ENCODE measurements at regions not wholly inside any gene's neighbourhood (a gene's known extent, or its start where the extent isn't known, plus 50 kb on each side); places are given as distances from the start of the nearest gene placed in this dataset.
"Not testable (repeated sequence)": the region's sequence is repeated elsewhere in the genome, so short reads cannot be mapped to it uniquely, and the experiment has no call there.

DNA sequence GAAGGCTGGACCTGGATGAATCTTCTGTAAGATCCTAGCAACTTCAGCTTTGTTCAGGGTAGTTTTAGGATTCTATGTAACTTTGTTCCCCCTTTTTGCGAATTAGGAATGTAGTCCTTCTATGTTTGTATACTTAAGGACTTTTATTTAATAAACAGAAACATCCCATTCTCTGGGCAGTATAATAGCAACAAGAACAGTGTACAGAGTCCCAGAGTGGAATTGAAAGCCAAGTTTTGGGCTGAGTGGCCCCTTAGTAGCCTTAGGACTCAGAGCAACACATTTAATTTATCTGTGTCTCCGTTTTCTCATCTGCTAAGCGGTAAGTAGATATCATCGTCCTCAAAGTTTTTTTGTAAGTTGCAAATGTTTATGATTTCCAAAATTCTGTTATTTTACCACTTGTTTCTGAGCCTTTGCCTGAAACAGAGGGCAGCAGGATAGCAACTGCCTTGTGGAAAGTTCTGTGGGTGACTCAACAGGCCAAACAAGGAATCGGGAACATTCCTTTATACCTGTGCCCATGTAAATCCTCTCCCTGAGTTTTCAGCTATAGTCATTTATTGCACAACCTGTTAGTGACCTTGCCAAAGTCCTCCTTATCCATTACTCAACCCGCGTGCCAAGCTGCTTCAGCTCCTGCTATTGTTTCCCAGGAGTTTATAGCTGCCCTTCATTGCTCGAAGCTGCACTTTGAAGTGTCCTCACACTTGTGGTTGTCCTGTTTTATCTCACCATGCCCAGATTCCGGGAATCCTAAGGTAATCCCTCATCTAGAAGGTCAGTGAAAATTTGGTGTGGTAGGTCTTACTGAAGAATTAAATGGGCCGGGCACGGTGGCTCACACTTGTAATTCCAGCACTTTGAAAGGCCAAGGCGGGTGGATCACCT, 199.1 kb upstream of the AHR start:
- CTCF ChIA-PET, result no interaction called here
- no peak for ATAC-seq
- POLR2A ChIA-PET, result no interaction called here
- Mint-ChIP-seq H3K9me3 (no peaks in the 10 kb centered on the region), H3K27me3 (no peaks in the 10 kb centered on the region), H3K27ac (no peak overlapping the region), H3K4me1 (ENCODE audit: low read depth) (peaks cover 10% of the 10 kb centered on the region), H3K4me3 (no peak overlapping the region), H3K36me3 (ENCODE audit: low read depth) (no peaks in the 10 kb centered on the region)
- intact Hi-C loops (cut with micrococcal nuclease), result no loop called here
- DNase-seq, result no peak
- TF ChIP-seq CTCF (IDR thresholded peaks at IDR 0.05), result no peak

GRCh38 chr7:17099974-17100509, 198.4 kb upstream of the AHR start:
- H3K27ac Mint-ChIP-seq; CTCF ChIA-PET; ATAC-seq; H3K27me3 Mint-ChIP-seq; POLR2A ChIA-PET; intact Hi-C loops (cut with micrococcal nuclease); H3K36me3 Mint-ChIP-seq (ENCODE audit: low read depth); H3K4me1 Mint-ChIP-seq (ENCODE audit: low read depth); DNase-seq; H3K4me3 Mint-ChIP-seq; H3K9me3 Mint-ChIP-seq: not testable (repeated sequence)

- DNase-seq (no peak), ATAC-seq (no peak)
- ChIA-PET POLR2A (no interaction called here), CTCF (no interaction called here)
- Mint-ChIP-seq H3K4me1 (ENCODE audit: low read depth) (peaks cover 10% of the 10 kb centered on the region), H3K4me3 (no peak overlapping the region), H3K9me3 (no peaks in the 10 kb centered on the region), H3K27ac (no peak overlapping the region), H3K36me3 (ENCODE audit: low read depth) (no peaks in the 10 kb centered on the region), H3K27me3 (no peaks in the 10 kb centered on the region)
- no peak for TF ChIP-seq CTCF (IDR thresholded peaks at IDR 0.05)
- intact Hi-C loops (cut with micrococcal nuclease), result no loop called here
These were observed 197.2 kb upstream of the AHR start for GRCh38 chr7:17101207-17101696.

- Mint-ChIP-seq H3K4me3 (no peak overlapping the region), H3K4me1 (ENCODE audit: low read depth) (peaks cover under 1% of the 10 kb centered on the region), H3K27me3 (no peaks in the 10 kb centered on the region), H3K36me3 (ENCODE audit: low read depth) (no peaks in the 10 kb centered on the region), H3K27ac (no peak overlapping the region), H3K9me3 (no peaks in the 10 kb centered on the region)
- ATAC-seq (no peak), DNase-seq (no peak)
- CTCF ChIA-PET, result interaction anchor here (0.9 kb wide), 1 partner anchor 8 kb away, joined by 3 read pairs; no protein-coding TSS in a partner anchor
- no peak for TF ChIP-seq CTCF (IDR thresholded peaks at IDR 0.05)
- POLR2A ChIA-PET, result no interaction called here
- intact Hi-C loops (cut with micrococcal nuclease), result no loop called here
These were observed 195.3 kb upstream of the AHR start for GRCh38 chr7:17103170-17103569.

GRCh38 chr7:17103984-17104383, 194.5 kb upstream of the AHR start:
- ChIA-PET POLR2A (no interaction called here), CTCF (interaction anchor here (0.9 kb wide), 1 partner anchor 9 kb away, joined by 3 read pairs; no protein-coding TSS in a partner anchor)
- no peaks in the 10 kb centered on the region for H3K9me3 Mint-ChIP-seq
- DNase-seq (no peak), ATAC-seq (no peak)
- H3K4me1 Mint-ChIP-seq (ENCODE audit: low read depth), result peaks cover 3% of the 10 kb centered on the region
- H3K4me3 Mint-ChIP-seq, result no peak overlapping the region
- intact Hi-C loops (cut with micrococcal nuclease), result no loop called here
- H3K27ac Mint-ChIP-seq, result no peak overlapping the region
- H3K27me3 Mint-ChIP-seq, result no peaks in the 10 kb centered on the region
- TF ChIP-seq CTCF (IDR thresholded peaks at IDR 0.05), result no peak
- no peaks in the 10 kb centered on the region for H3K36me3 Mint-ChIP-seq (ENCODE audit: low read depth)

All from activated CD8-positive, alpha-beta T cell treated with anti-CD3 and anti-CD28 coated beads for 36 hours (primary cell).